ENCODE measurements at regions not wholly inside any gene's neighbourhood (a gene's known extent, or its start where the extent isn't known, plus 50 kb on each side); places are given as distances from the start of the nearest gene placed in this dataset.

DNA sequence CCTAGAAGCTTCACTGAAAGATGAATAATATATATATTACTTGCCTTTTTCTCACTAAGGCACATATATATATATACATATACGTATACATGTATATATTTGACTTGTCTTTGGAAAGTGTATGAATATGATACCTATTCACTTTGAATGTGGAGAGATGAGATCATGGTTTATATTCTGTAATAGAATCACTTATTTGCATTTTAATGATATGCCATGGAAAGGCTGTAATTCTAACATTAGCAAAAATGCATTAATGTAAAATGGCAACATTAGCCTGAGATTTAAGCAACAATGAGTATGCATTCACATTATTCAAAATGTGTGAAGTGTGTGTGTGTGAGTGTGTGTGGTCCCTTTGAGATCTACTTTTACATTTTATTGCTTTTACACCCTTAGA is 54.5 kb upstream of the PRKD1 start:
- TF ChIP-seq, protein P1, sequence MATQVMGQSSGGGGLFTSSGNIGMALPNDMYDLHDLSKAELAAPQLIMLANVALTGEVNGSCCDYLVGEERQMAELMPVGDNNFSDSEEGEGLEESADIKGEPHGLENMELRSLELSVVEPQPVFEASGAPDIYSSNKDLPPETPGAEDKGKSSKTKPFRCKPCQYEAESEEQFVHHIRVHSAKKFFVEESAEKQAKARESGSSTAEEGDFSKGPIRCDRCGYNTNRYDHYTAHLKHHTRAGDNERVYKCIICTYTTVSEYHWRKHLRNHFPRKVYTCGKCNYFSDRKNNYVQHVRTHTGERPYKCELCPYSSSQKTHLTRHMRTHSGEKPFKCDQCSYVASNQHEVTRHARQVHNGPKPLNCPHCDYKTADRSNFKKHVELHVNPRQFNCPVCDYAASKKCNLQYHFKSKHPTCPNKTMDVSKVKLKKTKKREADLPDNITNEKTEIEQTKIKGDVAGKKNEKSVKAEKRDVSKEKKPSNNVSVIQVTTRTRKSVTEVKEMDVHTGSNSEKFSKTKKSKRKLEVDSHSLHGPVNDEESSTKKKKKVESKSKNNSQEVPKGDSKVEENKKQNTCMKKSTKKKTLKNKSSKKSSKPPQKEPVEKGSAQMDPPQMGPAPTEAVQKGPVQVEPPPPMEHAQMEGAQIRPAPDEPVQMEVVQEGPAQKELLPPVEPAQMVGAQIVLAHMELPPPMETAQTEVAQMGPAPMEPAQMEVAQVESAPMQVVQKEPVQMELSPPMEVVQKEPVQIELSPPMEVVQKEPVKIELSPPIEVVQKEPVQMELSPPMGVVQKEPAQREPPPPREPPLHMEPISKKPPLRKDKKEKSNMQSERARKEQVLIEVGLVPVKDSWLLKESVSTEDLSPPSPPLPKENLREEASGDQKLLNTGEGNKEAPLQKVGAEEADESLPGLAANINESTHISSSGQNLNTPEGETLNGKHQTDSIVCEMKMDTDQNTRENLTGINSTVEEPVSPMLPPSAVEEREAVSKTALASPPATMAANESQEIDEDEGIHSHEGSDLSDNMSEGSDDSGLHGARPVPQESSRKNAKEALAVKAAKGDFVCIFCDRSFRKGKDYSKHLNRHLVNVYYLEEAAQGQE (IDR thresholded peaks at IDR 0.05; ENCODE audit: insufficient read depth in 1 of 2, low read depth in 2 of 2, low read length in 2 of 2) = no peak
- no peak for TF ChIP-seq SIN3A (IDR thresholded peaks at IDR 0.05; ENCODE audit: borderline replicate concordance, insufficient read depth, low read length)
- no peak for TF ChIP-seq FOXP2 (optimal IDR thresholded peaks at IDR 0.05; ENCODE audit: borderline replicate concordance, extremely low read depth, extremely low read length, insufficient read depth)
- TF ChIP-seq POLR2AphosphoS5 (IDR thresholded peaks at IDR 0.05; ENCODE audit: low read depth, low read length) = no peak
- no peak for TF ChIP-seq TAF1 (IDR thresholded peaks at IDR 0.05; ENCODE audit: borderline replicate concordance, insufficient read depth, low read length)

DNA sequence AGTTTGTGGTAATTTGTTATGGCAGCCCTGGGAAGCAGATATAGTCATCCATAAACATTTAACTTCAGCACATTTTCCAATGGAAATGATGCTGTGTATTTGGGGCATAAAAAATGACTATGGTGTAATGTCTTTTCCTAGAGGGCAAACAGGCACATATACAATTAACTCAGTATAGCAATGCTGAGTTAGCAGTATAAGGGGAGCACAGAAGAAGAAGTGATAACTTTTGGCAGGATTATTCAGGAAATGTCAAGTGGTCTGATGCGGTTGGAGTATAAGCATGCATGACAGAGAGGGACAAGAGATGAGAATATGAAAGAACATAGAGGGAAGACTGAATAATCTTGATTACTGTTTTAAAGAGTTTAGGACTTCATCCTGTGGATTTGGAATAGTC is 55.3 kb upstream of the PRKD1 start:
- no peak for TF ChIP-seq SIN3A (IDR thresholded peaks at IDR 0.05; ENCODE audit: borderline replicate concordance, insufficient read depth, low read length)
- TF ChIP-seq, protein P1 (IDR thresholded peaks at IDR 0.05; ENCODE audit: insufficient read depth in 1 of 2, low read depth in 2 of 2, low read length in 2 of 2) = no peak

- TF ChIP-seq, protein P1 (IDR thresholded peaks at IDR 0.05; ENCODE audit: insufficient read depth in 1 of 2, low read depth in 2 of 2, low read length in 2 of 2) = no peak
- TF ChIP-seq POLR2AphosphoS5 (IDR thresholded peaks at IDR 0.05; ENCODE audit: low read depth, low read length) = no peak
These were observed 63.3 kb upstream of the PRKD1 start for GRCh38 chr14:29990993-29991392.

GRCh38 chr14:29993143-29993542 is 65.5 kb upstream of the PRKD1 start:
- no peak for TF ChIP-seq TAF1 (IDR thresholded peaks at IDR 0.05; ENCODE audit: borderline replicate concordance, insufficient read depth, low read length)
- TF ChIP-seq POLR2AphosphoS5 (IDR thresholded peaks at IDR 0.05; ENCODE audit: low read depth, low read length) = no peak
- no peak for TF ChIP-seq FOXP2 (optimal IDR thresholded peaks at IDR 0.05; ENCODE audit: borderline replicate concordance, extremely low read depth, extremely low read length, insufficient read depth)
- TF ChIP-seq, protein P1 (IDR thresholded peaks at IDR 0.05; ENCODE audit: insufficient read depth in 1 of 2, low read depth in 2 of 2, low read length in 2 of 2) = no peak
- TF ChIP-seq SIN3A (IDR thresholded peaks at IDR 0.05; ENCODE audit: borderline replicate concordance, insufficient read depth, low read length) = no peak

GRCh38 chr14:29999013-29999539 is 71.4 kb upstream of the PRKD1 start:
- TF ChIP-seq TAF1 (IDR thresholded peaks at IDR 0.05; ENCODE audit: borderline replicate concordance, insufficient read depth, low read length) = no peak
- TF ChIP-seq FOXP2 (optimal IDR thresholded peaks at IDR 0.05; ENCODE audit: borderline replicate concordance, extremely low read depth, extremely low read length, insufficient read depth) = no peak
- no peak for TF ChIP-seq SIN3A (IDR thresholded peaks at IDR 0.05; ENCODE audit: borderline replicate concordance, insufficient read depth, low read length)
- TF ChIP-seq, protein P1 (IDR thresholded peaks at IDR 0.05; ENCODE audit: insufficient read depth in 1 of 2, low read depth in 2 of 2, low read length in 2 of 2) = no peak
- no peak for TF ChIP-seq POLR2AphosphoS5 (IDR thresholded peaks at IDR 0.05; ENCODE audit: low read depth, low read length)
